ENCODE measurements at regions not wholly inside any gene's neighbourhood (a gene's known extent, or its start where the extent isn't known, plus 50 kb on each side); places are given as distances from the start of the nearest gene placed in this dataset.

DNA sequence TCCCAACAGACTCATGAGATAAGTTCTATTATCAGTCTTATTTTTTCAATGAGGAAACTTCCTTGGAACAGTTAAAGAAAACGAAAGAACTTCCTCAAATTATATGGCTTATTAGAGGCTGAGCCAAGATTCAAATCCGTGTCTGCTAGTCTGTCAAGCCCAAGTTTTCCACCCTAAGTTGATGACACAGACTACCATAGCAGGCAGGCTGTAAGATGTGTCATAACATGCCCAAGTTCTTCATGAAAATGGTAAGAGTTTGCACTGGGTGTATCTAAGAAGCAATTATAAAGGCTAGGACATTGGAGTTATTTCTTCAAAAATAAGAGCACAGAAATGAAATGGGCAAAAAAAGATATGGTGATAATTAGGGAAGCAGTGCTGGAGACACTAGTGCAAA, 634.5 kb downstream of the BRINP1 start:
- TF ChIP-seq, protein P1, sequence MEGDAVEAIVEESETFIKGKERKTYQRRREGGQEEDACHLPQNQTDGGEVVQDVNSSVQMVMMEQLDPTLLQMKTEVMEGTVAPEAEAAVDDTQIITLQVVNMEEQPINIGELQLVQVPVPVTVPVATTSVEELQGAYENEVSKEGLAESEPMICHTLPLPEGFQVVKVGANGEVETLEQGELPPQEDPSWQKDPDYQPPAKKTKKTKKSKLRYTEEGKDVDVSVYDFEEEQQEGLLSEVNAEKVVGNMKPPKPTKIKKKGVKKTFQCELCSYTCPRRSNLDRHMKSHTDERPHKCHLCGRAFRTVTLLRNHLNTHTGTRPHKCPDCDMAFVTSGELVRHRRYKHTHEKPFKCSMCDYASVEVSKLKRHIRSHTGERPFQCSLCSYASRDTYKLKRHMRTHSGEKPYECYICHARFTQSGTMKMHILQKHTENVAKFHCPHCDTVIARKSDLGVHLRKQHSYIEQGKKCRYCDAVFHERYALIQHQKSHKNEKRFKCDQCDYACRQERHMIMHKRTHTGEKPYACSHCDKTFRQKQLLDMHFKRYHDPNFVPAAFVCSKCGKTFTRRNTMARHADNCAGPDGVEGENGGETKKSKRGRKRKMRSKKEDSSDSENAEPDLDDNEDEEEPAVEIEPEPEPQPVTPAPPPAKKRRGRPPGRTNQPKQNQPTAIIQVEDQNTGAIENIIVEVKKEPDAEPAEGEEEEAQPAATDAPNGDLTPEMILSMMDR (IDR thresholded peaks at IDR 0.05), result no peak
- TF ChIP-seq POLR2A (IDR thresholded peaks at IDR 0.05), result no peak
